NB4 (cell line): ENCODE measurements at regions not wholly inside any gene's neighbourhood (a gene's known extent, or its start where the extent isn't known, plus 50 kb on each side); places are given as distances from the start of the nearest gene placed in this dataset.

Experiments
- MAX ChIP-seq: IDR thresholded peaks from 2 replicates; pipeline ENCODE4 v1.6.1; 2011; ENCODE audit warnings: low read depth, low read length
- TF ChIP-seq, protein P1 (sequence below): IDR thresholded peaks from one replicate; pipeline ENCODE4 v1.5.1; 2012; ENCODE audit warnings: low read depth, low read length

- TF ChIP-seq MAX, result no peak
- TF ChIP-seq, protein P1, sequence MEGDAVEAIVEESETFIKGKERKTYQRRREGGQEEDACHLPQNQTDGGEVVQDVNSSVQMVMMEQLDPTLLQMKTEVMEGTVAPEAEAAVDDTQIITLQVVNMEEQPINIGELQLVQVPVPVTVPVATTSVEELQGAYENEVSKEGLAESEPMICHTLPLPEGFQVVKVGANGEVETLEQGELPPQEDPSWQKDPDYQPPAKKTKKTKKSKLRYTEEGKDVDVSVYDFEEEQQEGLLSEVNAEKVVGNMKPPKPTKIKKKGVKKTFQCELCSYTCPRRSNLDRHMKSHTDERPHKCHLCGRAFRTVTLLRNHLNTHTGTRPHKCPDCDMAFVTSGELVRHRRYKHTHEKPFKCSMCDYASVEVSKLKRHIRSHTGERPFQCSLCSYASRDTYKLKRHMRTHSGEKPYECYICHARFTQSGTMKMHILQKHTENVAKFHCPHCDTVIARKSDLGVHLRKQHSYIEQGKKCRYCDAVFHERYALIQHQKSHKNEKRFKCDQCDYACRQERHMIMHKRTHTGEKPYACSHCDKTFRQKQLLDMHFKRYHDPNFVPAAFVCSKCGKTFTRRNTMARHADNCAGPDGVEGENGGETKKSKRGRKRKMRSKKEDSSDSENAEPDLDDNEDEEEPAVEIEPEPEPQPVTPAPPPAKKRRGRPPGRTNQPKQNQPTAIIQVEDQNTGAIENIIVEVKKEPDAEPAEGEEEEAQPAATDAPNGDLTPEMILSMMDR, result no peak
Observed at GRCh38 chr15:61575597-61575996, 346.5 kb upstream of the RORA start.
